GM11168 (cell line): ENCODE measurements at regions not wholly inside any gene's neighbourhood (a gene's known extent, or its start where the extent isn't known, plus 50 kb on each side); places are given as distances from the start of the nearest gene placed in this dataset.

Experiments used
- in situ Hi-C: fragments of 300-500 bp; cut with MboI; formaldehyde crosslinking; loops from one replicate; pipeline ENCODE4 v1.12.0; 2022; ENCODE audit warnings: low sequenced_read_pairs; ENCODE audit not compliant: unreplicated experiment

GRCh38 chr3:182180654-182181385, 469.1 kb downstream of the SOX2 start:
- in situ Hi-C loops = no loop called here

GRCh38 chr3:182182531-182182968, 470.8 kb downstream of the SOX2 start:
- in situ Hi-C loops = no loop called here

GRCh38 chr3:182183716-182184430, 472.1 kb downstream of the SOX2 start:
- in situ Hi-C loops = no loop called here

GRCh38 chr3:182185313-182185712, 473.6 kb downstream of the SOX2 start:
- in situ Hi-C loops = no loop called here

GRCh38 chr3:182190056-182190455, 478.3 kb downstream of the SOX2 start:
- in situ Hi-C loops = no loop called here

- in situ Hi-C loops = no loop called here
Observed at GRCh38 chr3:182198345-182198744, 486.6 kb downstream of the SOX2 start.

DNA sequence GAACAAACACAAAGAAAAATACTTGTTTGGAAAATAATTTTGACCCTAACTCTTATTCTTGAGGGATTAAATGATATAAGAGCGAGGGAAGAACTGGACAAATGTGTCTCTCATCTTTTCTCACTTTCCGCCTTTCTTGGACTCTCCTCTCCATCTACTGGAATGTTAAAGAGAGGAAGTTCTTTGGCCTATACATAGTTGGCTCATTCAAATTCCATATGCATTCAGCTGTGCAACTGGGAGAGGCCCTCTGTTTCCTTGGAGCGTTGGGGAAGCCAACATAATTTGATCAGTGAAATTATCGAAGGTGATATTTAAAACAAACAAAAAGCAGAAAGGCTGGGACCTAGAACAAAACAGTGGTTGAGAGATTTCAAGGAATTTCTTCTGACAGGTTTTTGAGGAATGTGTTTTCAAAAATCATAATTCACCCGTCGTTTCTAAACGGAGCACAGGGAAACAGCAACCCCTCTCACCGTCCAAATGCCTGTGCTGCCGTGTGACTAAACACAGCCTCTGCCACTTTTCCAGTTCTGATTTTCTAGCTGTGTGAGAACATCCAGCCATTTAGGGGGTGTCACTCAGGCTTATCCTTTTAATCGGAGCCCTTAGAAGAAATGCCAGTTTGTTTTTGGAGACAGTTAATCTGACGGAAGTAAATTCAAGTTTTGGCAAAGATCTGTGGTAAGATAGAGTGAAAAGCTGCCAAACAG, 489.9 kb downstream of the SOX2 start:
- in situ Hi-C loops = no loop called here

DNA sequence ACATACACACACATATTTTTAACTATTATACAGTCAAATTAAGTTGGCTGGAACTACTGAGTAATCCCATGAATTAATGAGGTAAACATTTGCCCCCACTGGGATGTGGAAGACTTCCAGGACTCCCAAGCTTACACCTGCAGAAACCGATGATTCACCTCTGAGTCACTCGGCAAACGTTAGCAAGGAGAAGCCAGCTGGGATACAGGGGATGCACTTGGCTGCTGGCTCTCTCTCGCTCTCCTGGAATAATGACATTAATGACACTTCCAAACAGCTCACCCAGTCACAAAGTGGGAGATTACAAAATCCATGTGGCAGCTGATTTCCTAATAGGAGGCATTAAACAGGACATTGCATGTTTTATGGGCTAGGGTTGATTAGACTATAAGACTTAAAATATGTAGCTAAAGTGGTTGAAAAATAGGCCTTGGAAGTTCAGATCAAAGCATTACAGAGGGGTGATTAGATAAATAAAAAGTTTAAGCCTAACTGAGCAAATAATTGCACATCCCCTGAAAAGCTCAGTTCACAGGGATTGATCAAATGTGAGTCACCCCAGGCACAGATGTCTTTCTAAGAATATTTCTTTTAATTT, 500.9 kb downstream of the SOX2 start:
- in situ Hi-C loops = no loop called here

- in situ Hi-C loops = no loop called here
Observed at GRCh38 chr3:182214416-182214815, 502.7 kb downstream of the SOX2 start.

DNA sequence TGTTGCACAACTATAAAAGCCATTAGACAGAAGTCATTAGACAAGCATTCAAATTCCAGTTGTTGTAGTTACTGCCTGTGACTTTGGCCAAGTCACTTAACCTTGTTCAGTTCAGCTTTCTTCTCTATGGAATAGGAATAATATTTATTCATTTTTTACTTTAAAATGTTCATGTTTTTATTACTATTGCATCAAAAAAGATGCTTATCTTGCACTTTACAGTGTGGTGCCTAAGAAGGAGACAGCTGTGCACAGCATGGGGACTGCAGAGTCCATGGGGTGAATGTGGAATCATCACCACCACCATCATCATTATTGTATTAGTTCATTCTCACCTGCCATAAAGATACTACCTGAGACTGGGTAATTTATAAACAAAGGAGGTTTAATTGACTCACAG, 504.2 kb downstream of the SOX2 start:
- in situ Hi-C loops = no loop called here

DNA sequence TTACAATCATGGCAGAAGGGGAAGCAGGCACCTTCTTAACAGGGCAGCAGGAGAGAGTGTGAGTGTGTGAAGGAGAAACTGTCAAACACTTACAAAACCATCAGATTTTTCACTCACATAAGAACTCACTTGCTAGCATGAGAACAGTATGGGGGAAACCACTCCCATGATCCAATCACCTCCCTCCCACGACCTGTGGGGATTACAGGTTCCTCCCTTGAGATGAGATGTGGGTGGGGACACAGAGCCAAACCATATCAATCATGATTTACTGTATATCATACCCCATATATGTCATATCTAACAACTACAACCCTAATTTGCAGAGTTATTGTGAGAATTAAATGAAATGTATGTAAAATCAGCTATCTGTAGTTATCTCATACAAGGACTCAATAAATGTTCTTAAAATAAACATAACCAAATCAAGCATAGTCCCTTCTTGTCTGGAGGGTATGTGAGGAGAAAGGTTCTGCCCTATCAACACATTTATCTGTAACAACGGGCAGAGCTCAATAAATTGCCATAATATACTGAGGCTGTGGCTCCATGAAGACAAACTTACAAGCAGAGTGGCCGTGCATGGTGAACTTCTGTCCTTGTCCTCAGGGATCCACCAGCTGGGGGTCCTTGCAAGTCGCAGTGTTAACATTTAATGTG, 504.7 kb downstream of the SOX2 start:
- in situ Hi-C loops = no loop called here

GRCh38 chr3:182220013-182220412, 508.3 kb downstream of the SOX2 start:
- in situ Hi-C loops = no loop called here

GRCh38 chr3:182220471-182220870, 508.7 kb downstream of the SOX2 start:
- in situ Hi-C loops = no loop called here

- in situ Hi-C loops = no loop called here
Observed at GRCh38 chr3:182226995-182227394, 515.3 kb downstream of the SOX2 start.

GRCh38 chr3:182233405-182233804, 521.7 kb downstream of the SOX2 start:
- in situ Hi-C loops = no loop called here

GRCh38 chr3:182233957-182234356, 522.2 kb downstream of the SOX2 start:
- in situ Hi-C loops = no loop called here

DNA sequence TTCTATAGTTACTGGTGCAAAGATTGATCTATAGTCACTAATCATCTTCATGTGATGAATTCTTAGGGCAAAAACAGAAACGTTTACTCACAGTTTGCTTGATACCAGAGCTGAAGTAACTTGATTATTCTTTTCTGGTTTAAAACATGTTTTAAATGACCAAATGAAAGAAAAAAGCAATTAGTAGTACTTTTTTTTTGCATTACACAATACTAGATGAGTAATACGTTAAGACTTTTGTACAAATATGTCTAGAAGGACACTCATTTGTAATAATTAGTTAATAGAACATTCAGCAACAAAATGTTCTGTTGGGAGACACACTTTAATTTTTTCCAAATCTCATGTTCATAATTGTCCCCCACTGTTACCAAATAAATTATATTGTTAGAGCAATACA, 523.2 kb downstream of the SOX2 start:
- in situ Hi-C loops = no loop called here

DNA sequence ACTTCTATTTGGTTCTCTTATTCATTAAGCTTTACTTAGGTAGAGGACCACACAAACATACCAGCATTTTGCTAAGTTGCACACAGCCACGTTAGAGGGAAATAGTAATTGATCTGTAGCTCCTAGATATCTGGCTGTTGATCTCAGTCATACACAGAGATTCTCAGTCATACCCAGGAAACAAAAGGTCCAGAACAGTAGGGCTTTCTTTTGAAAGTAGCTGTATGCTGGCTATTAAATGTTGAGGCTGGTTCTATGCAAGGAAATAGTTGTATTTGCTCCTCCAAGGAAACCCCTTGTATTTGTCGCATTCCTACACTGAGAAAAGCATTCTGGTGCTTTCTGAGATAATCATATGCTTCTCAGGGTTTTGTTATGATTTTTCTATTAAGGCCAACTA, 523.8 kb downstream of the SOX2 start:
- in situ Hi-C loops = no loop called here

- in situ Hi-C loops = no loop called here
Observed at GRCh38 chr3:182238126-182238525, 526.4 kb downstream of the SOX2 start.

- in situ Hi-C loops = no loop called here
Observed at GRCh38 chr3:182239316-182239715, 527.6 kb downstream of the SOX2 start.
